Effector memory CD4-positive, alpha-beta T cell (primary cell): ENCODE measurements at regions not wholly inside any gene's neighbourhood (a gene's known extent, or its start where the extent isn't known, plus 50 kb on each side); places are given as distances from the start of the nearest gene placed in this dataset.

Experiments used
- DNase-seq, 3 donors: peaks; one replicate each; pipeline ENCODE4 v3.0.0-alpha.2; 2020
- H3K27ac ChIP-seq: 2 replicates; pipeline ENCODE4 v1.7.0; 2013; ENCODE audit warnings: mild to moderate bottlenecking, low read length, moderate library complexity; ENCODE audit not compliant: insufficient read depth, poor library complexity, severe bottlenecking
- H3K27me3 ChIP-seq: replicated peaks from 2 replicates; pipeline ENCODE4 v1.7.0; 2013; ENCODE audit warnings: mild to moderate bottlenecking, low read length; ENCODE audit not compliant: insufficient read depth, control insufficient read depth, poor library complexity, severe bottlenecking
- H3K36me3 ChIP-seq: 2 replicates; pipeline ENCODE4 v1.7.0; 2013; ENCODE audit warnings: mild to moderate bottlenecking, low read length, moderate library complexity; ENCODE audit not compliant: control insufficient read depth, insufficient read depth
- H3K4me1 ChIP-seq: 2 replicates; pipeline ENCODE4 v1.7.0; 2013; ENCODE audit warnings: low read length, mild to moderate bottlenecking; ENCODE audit not compliant: control insufficient read depth, insufficient read depth, poor library complexity, severe bottlenecking
- H3K4me3 ChIP-seq: 2 replicates; pipeline ENCODE4 v1.7.0; 2013; ENCODE audit warnings: low read length, low read depth, mild to moderate bottlenecking; ENCODE audit not compliant: insufficient read depth, poor library complexity, severe bottlenecking
- H3K9me3 ChIP-seq: 2 replicates; pipeline ENCODE4 v1.7.0; 2013; ENCODE audit warnings: mild to moderate bottlenecking, low read length, moderate library complexity; ENCODE audit not compliant: control insufficient read depth

- DNase-seq: no peak
- no peaks in the 10 kb centered on the region for H3K9me3 ChIP-seq
- H3K4me3 ChIP-seq: no peak overlapping the region
- H3K36me3 ChIP-seq: no peaks in the 10 kb centered on the region
- no peaks in the 10 kb centered on the region for H3K27me3 ChIP-seq
- no peaks in the 10 kb centered on the region for H3K4me1 ChIP-seq
- no peak overlapping the region for H3K27ac ChIP-seq
Observed at GRCh38 chr15:62469874-62470688, 305.0 kb upstream of the C2CD4B start.

GRCh38 chr15:62472616-62473299, 307.7 kb upstream of the C2CD4B start:
- Histone ChIP-seq H3K27me3 (no peaks in the 10 kb centered on the region), H3K27ac (no peak overlapping the region), H3K9me3 (no peaks in the 10 kb centered on the region), H3K4me1 (no peaks in the 10 kb centered on the region), H3K4me3 (no peak overlapping the region), H3K36me3 (no peaks in the 10 kb centered on the region)
- no peak for DNase-seq

GRCh38 chr15:62474021-62474770, 309.1 kb upstream of the C2CD4B start:
- DNase-seq: no peak
- H3K27me3 ChIP-seq: no peaks in the 10 kb centered on the region
- no peaks in the 10 kb centered on the region for H3K9me3 ChIP-seq
- H3K4me1 ChIP-seq: no peaks in the 10 kb centered on the region
- no peak overlapping the region for H3K27ac ChIP-seq
- H3K36me3 ChIP-seq: no peaks in the 10 kb centered on the region
- H3K4me3 ChIP-seq: no peak overlapping the region

GRCh38 chr15:62474771-62475124, 309.7 kb upstream of the C2CD4B start:
- H3K27ac ChIP-seq: no peak overlapping the region
- no peaks in the 10 kb centered on the region for H3K4me1 ChIP-seq
- no peak overlapping the region for H3K4me3 ChIP-seq
- no peaks in the 10 kb centered on the region for H3K9me3 ChIP-seq
- H3K36me3 ChIP-seq: no peaks in the 10 kb centered on the region
- no peak for DNase-seq
- no peaks in the 10 kb centered on the region for H3K27me3 ChIP-seq

GRCh38 chr15:62475591-62475990, 310.5 kb upstream of the C2CD4B start:
- Histone ChIP-seq H3K4me3 (no peak overlapping the region), H3K4me1 (no peaks in the 10 kb centered on the region), H3K9me3 (no peaks in the 10 kb centered on the region), H3K27ac (no peak overlapping the region), H3K27me3 (no peaks in the 10 kb centered on the region), H3K36me3 (no peaks in the 10 kb centered on the region)
- DNase-seq: no peak

- Histone ChIP-seq H3K4me3 (no peak overlapping the region), H3K4me1 (no peaks in the 10 kb centered on the region), H3K9me3 (no peaks in the 10 kb centered on the region), H3K27ac (no peak overlapping the region), H3K36me3 (no peaks in the 10 kb centered on the region), H3K27me3 (no peaks in the 10 kb centered on the region)
- no peak for DNase-seq
Observed at GRCh38 chr15:62476163-62476562, 311.1 kb upstream of the C2CD4B start.

- Histone ChIP-seq H3K36me3 (no peaks in the 10 kb centered on the region), H3K4me3 (no peak overlapping the region), H3K9me3 (no peaks in the 10 kb centered on the region), H3K4me1 (no peaks in the 10 kb centered on the region), H3K27me3 (no peaks in the 10 kb centered on the region), H3K27ac (no peak overlapping the region)
- no peak for DNase-seq
Observed at GRCh38 chr15:62477929-62478328, 312.8 kb upstream of the C2CD4B start.

GRCh38 chr15:62482785-62483429, 317.8 kb upstream of the C2CD4B start:
- no peaks in the 10 kb centered on the region for H3K9me3 ChIP-seq
- no peaks in the 10 kb centered on the region for H3K36me3 ChIP-seq
- H3K4me3 ChIP-seq: no peak overlapping the region
- no peak for DNase-seq
- H3K27me3 ChIP-seq: no peaks in the 10 kb centered on the region
- no peaks in the 10 kb centered on the region for H3K4me1 ChIP-seq
- H3K27ac ChIP-seq: no peak overlapping the region

GRCh38 chr15:62483814-62484213, 318.7 kb upstream of the C2CD4B start:
- DNase-seq: no peak
- Histone ChIP-seq H3K27me3 (no peaks in the 10 kb centered on the region), H3K4me1 (no peaks in the 10 kb centered on the region), H3K27ac (no peak overlapping the region), H3K9me3 (no peaks in the 10 kb centered on the region), H3K36me3 (no peaks in the 10 kb centered on the region), H3K4me3 (no peak overlapping the region)
